KMS-11 (cell line): ENCODE measurements at regions not wholly inside any gene's neighbourhood (a gene's known extent, or its start where the extent isn't known, plus 50 kb on each side); places are given as distances from the start of the nearest gene placed in this dataset.

Experiments used
- H2AFZ ChIP-seq: fragments of 200-600 bp; sonication (generic); 2 replicates; pipeline ENCODE4 v1.6.1; 2016; ENCODE audit warnings: antibody characterized with exemption, mixed run types, low read depth
- H3K27ac ChIP-seq: fragments of 200-600 bp; sonication (generic); 2 replicates; pipeline ENCODE4 v1.6.1; 2016; ENCODE audit warnings: mild to moderate bottlenecking, mixed run types
- H3K27me3 ChIP-seq: fragments of 200-600 bp; sonication (generic); 2 replicates; pipeline ENCODE4 v1.6.1; 2017; ENCODE audit warnings: mild to moderate bottlenecking, low read depth, mixed run types, moderate library complexity; ENCODE audit not compliant: insufficient read depth
- H3K36me3 ChIP-seq: fragments of 200-600 bp; sonication (generic); 2 replicates; pipeline ENCODE4 v1.6.1; 2017; ENCODE audit warnings: mild to moderate bottlenecking, mixed run types; ENCODE audit not compliant: insufficient read depth
- H3K4me1 ChIP-seq: fragments of 200-600 bp; sonication (generic); 2 replicates; pipeline ENCODE4 v1.6.1; 2016; ENCODE audit warnings: mild to moderate bottlenecking, low read depth, mixed run types; ENCODE audit not compliant: poor library complexity, severe bottlenecking
- H3K4me2 ChIP-seq: fragments of 200-600 bp; sonication (generic); 2 replicates; pipeline ENCODE4 v1.7.0; 2016; ENCODE audit warnings: mild to moderate bottlenecking, mixed run types
- H3K4me3 ChIP-seq: fragments of 200-600 bp; sonication (generic); IDR thresholded peaks from 2 replicates; pipeline ENCODE4 v1.6.1; 2017; ENCODE audit warnings: low read depth, low read length, mixed read lengths; ENCODE audit not compliant: insufficient read depth
- H3K79me2 ChIP-seq: fragments of 200-600 bp; sonication (generic); 2 replicates; pipeline ENCODE4 v1.6.1; 2016; ENCODE audit warnings: low read depth, mixed run types; ENCODE audit not compliant: insufficient read depth
- H3K9ac ChIP-seq: fragments of 200-600 bp; sonication (generic); 2 replicates; pipeline ENCODE4 v1.6.1; 2016; ENCODE audit warnings: mild to moderate bottlenecking, mixed run types
- H4K20me1 ChIP-seq: fragments of 200-600 bp; sonication (generic); 2 replicates; pipeline ENCODE4 v1.6.1; 2016; ENCODE audit warnings: mild to moderate bottlenecking, mixed run types; ENCODE audit not compliant: insufficient read depth
- TF ChIP-seq, protein P1 (sequence below): fragments of 200-600 bp; sonication (generic); conservative IDR thresholded peaks from 2 replicates; pipeline ENCODE4 v1.6.1; 2017; ENCODE audit warnings: low read depth, mild to moderate bottlenecking, antibody characterized with exemption, low read length, moderate library complexity, mixed read lengths

DNA sequence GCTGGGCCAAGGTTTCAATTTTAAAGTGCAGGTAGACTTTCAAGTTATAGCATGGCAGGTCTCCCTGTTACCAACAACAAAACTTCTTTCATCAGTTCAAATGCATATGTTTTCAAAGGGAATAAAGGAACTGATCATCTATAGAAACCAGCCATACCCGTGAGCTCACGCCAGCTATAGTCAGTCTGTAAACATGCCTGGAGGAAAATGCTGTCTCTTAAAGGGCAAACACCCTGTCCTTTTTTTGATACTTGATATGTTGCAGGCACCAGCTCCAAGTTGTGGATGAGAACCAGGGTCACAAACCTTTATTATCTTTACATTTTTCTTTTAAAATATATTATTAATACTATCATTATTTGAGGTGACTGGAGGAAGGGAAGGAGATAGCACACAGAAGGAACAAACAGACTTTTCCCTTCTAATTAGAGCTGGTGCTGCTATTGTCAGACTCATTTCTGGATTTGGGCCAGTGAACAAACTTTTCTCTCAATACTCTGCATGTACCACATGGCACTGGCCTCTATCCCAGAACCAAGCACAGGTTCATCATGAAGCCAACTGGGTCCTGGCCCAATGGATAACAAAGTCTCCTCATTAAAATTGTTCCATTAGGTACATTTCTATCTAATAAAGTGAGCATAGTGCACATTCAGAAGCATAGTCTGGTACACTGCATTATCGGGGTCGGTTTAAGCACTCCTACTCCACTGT is 1102.4 kb downstream of the SORCS3 start:
- no peak overlapping the region for H3K4me3 ChIP-seq
- H3K4me1 ChIP-seq: no peaks in the 10 kb centered on the region
- no peak overlapping the region for H3K4me2 ChIP-seq
- no peaks in the 10 kb centered on the region for H3K27me3 ChIP-seq
- H4K20me1 ChIP-seq: no peaks in the 10 kb centered on the region
- H2AFZ ChIP-seq: no peak overlapping the region
- TF ChIP-seq, protein P1, sequence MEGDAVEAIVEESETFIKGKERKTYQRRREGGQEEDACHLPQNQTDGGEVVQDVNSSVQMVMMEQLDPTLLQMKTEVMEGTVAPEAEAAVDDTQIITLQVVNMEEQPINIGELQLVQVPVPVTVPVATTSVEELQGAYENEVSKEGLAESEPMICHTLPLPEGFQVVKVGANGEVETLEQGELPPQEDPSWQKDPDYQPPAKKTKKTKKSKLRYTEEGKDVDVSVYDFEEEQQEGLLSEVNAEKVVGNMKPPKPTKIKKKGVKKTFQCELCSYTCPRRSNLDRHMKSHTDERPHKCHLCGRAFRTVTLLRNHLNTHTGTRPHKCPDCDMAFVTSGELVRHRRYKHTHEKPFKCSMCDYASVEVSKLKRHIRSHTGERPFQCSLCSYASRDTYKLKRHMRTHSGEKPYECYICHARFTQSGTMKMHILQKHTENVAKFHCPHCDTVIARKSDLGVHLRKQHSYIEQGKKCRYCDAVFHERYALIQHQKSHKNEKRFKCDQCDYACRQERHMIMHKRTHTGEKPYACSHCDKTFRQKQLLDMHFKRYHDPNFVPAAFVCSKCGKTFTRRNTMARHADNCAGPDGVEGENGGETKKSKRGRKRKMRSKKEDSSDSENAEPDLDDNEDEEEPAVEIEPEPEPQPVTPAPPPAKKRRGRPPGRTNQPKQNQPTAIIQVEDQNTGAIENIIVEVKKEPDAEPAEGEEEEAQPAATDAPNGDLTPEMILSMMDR: no peak
- no peak overlapping the region for H3K9ac ChIP-seq
- no peak overlapping the region for H3K27ac ChIP-seq
- no peaks in the 10 kb centered on the region for H3K36me3 ChIP-seq
- H3K79me2 ChIP-seq: no peaks in the 10 kb centered on the region

DNA sequence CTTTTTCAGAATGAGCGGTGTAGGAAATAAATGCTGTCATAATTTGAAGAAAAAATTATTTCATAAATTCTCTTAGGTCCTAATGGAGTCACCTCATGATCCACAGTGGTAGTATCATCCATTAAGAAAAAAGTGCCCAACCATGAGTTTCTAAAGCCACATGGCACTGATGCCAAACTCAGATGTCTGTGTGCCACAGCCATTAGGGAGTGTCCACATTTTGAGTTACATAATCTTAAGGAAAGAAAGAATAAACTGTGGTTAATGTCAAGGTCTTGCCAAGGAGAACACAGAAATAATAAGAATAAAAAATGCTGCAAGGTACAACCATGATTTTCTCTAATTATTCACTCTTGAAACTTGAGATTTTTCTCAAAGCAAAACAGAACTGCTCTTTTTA is 1101.8 kb downstream of the SORCS3 start:
- Histone ChIP-seq H4K20me1 (no peaks in the 10 kb centered on the region), H3K27me3 (no peaks in the 10 kb centered on the region), H3K4me3 (no peak overlapping the region), H3K4me2 (no peak overlapping the region), H3K36me3 (no peaks in the 10 kb centered on the region), H3K9ac (no peak overlapping the region), H2AFZ (no peak overlapping the region), H3K27ac (no peak overlapping the region), H3K79me2 (no peaks in the 10 kb centered on the region), H3K4me1 (no peaks in the 10 kb centered on the region)
- TF ChIP-seq, protein P1: no peak

- Histone ChIP-seq H3K4me2 (no peak overlapping the region), H3K36me3 (no peaks in the 10 kb centered on the region), H3K9ac (no peak overlapping the region), H3K27ac (no peak overlapping the region), H3K4me3 (no peak overlapping the region), H3K27me3 (no peaks in the 10 kb centered on the region), H3K4me1 (no peaks in the 10 kb centered on the region), H2AFZ (no peak overlapping the region), H4K20me1 (no peaks in the 10 kb centered on the region), H3K79me2 (no peaks in the 10 kb centered on the region)
- TF ChIP-seq, protein P1: no peak
Measured at GRCh38 chr10:105742184-105742583, 1101.1 kb downstream of the SORCS3 start.

DNA sequence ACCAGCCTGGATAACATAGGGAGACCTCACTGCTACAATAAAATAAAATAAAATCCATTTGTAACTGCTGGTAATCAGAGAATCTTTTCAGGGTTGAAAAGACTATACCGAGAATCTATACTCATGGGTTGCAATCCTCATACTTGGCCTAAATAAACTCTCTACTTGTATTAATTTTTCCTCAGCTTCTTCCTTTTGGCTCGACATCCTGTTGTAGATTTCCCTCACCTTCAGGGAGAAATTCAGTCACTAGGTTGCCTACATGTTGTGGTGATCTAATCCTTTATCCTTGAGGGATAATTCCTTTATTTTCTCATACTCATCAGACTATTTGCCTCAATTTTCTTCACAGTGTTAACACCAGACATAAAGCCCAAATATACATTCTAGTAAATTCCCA is 1093.4 kb downstream of the SORCS3 start:
- TF ChIP-seq, protein P1: no peak
- Histone ChIP-seq H3K27ac (no peak overlapping the region), H3K9ac (no peak overlapping the region), H2AFZ (no peak overlapping the region), H4K20me1 (no peaks in the 10 kb centered on the region), H3K4me2 (no peak overlapping the region), H3K79me2 (no peaks in the 10 kb centered on the region), H3K36me3 (no peaks in the 10 kb centered on the region), H3K4me1 (no peaks in the 10 kb centered on the region), H3K4me3 (no peak overlapping the region), H3K27me3 (no peaks in the 10 kb centered on the region)
